Stomach smooth muscle (tissue), 2 donors: ENCODE measurements at regions not wholly inside any gene's neighbourhood (a gene's known extent, or its start where the extent isn't known, plus 50 kb on each side); places are given as distances from the start of the nearest gene placed in this dataset.
"Not testable (repeated sequence)": the region's sequence is repeated elsewhere in the genome, so short reads cannot be mapped to it uniquely, and the experiment has no call there.

Experiments used
- H3K27ac ChIP-seq: one replicate; pipeline ENCODE4 v1.7.0; 2013; ENCODE audit warnings: mild to moderate bottlenecking, low read length, inconsistent platforms
- H3K27me3 ChIP-seq, 2 donors: one replicate each; pipeline ENCODE4 v1.7.0; 2013; ENCODE audit warnings: low read length in 2 of 2; ENCODE audit not compliant: insufficient read depth in 2 of 2, control insufficient read depth in 1 of 2
- H3K36me3 ChIP-seq, 2 donors: one replicate each; pipeline ENCODE4 v1.7.0; 2013; ENCODE audit warnings: low read length in 2 of 2; ENCODE audit not compliant: control insufficient read depth in 2 of 2, insufficient read depth in 2 of 2
- H3K4me1 ChIP-seq: one replicate; pipeline ENCODE4 v1.7.0; 2013; ENCODE audit warnings: low read length; ENCODE audit not compliant: control insufficient read depth, insufficient read depth
- H3K4me3 ChIP-seq, 2 donors: one replicate each; pipeline ENCODE4 v1.7.0; 2013; ENCODE audit warnings: low read length in 2 of 2
- H3K9ac ChIP-seq, 2 donors: one replicate each; pipeline ENCODE4 v1.7.0; 2013; ENCODE audit warnings: low read length in 2 of 2, mild to moderate bottlenecking in 1 of 2
- H3K9me3 ChIP-seq, 2 donors: one replicate each; pipeline ENCODE4 v1.7.0; 2013; ENCODE audit warnings: low read length in 2 of 2; ENCODE audit not compliant: control insufficient read depth in 2 of 2
- donor health status: healthy.
- donor health status: Pancreatic carcinoma.

DNA sequence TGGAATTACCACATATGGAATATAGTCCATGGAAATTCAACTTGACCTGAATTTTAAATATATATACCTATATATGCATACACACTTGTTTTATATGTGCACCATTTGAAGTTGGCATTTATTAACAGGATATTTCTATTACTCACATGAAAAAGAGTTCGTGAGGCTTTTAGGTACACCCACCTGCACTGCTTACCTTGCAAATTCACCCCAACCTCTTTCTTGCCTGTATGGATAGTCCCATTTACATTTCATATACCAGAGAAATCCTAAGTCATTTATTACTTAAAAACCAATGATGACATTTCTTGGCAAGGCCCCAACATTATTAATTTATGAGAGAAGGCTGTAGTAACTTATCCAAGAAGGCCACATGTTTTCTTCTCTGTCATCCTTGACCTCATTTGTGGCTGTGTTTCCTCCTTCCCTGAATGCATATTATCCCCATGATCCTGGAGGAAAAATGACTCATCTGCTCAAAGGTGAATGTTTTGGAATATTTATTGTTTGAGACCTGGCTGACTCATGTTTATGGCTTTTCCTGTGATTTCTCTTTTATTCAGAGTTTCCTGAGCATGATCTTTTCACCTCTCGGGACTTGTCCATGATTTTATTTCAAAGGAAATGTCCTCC lies 62.2 kb upstream of the FAM241A start:
- H3K9ac ChIP-seq = no peak overlapping the region
- H3K9me3 ChIP-seq = no peaks in the 10 kb centered on the region
- H3K36me3 ChIP-seq = no peaks in the 10 kb centered on the region
- no peaks in the 10 kb centered on the region for H3K4me1 ChIP-seq
- H3K27me3 ChIP-seq = no peaks in the 10 kb centered on the region
- H3K4me3 ChIP-seq = no peak overlapping the region
- no peak overlapping the region for H3K27ac ChIP-seq

DNA sequence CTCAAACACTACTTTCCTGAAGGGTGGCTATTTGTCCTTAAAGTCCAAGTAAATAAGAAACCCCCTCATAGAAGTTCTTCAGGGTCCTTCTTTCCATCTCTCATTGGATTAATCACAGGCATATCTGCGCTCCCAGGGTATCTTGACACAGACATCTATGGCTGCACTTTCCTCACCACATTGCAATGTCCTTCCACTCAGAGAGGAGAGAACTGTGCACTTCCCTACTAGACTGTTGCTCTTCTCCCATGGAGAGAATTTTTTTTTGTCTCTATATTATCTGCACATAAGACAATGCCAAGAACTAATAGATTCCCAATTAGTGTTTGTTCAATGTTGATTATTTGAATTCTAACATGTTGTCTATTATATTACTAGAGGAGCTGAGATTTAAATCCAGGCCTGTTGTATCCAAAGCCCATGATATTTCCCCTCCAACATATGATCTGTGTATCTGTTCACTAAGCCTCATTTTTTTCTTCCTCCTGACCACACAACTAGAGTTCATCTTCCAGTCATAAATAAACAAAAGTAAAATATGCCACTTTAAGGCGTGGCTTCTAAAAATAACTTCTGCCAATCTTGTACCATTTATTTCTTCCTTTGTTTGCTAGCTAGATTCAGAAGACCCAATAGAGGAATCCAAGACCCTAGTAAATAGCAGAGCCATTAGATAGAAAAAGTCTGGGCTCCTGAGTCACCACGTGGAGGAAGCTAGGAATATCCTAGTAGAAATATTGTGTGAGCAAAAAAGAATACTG lies 61.5 kb upstream of the FAM241A start:
- Histone ChIP-seq H3K4me3 (no peak overlapping the region), H3K36me3 (no peaks in the 10 kb centered on the region), H3K27me3 (no peaks in the 10 kb centered on the region), H3K4me1 (no peaks in the 10 kb centered on the region), H3K27ac (no peak overlapping the region), H3K9me3 (no peaks in the 10 kb centered on the region), H3K9ac (no peak overlapping the region)

DNA sequence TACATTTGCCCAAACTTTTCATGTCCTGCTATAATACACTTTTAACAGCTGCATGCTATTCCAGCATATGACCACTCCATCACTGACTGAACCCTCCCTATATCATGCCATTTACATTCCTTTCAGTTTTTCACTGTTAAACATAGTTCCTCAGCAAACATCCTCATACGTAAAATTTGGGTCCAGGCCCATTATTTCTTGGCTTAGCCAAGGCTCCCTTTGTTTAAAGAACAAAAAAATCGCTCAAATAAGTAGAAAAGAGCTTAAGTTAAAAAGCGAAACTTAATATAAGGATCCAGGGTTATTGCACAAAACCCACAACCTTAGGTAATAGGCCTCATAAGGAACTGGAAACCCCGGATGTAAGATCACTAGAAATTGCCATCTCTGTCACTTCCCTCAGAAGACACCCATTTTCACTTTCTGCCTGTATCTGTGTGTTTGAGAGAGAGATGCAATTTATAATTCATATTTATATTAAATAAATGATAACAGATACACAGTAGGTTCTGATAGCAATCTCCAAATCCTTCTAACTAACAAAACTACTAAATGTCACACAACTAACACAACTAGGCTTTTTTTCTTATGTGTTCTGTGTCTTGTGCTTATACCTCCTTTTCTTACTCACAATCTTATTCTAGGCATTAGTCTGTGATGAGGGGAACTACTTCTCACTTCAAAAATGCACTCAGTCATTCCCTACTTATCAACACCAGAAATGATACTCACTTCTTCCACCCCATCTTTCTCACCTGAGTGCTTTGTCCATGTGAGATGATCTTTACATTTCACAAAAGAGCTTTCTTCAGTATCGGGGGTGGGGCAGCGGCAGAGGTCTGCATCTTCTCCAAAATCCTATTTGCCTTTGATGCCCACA lies 59.9 kb upstream of the FAM241A start:
- no peaks in the 10 kb centered on the region for H3K27me3 ChIP-seq
- no peak overlapping the region for H3K4me3 ChIP-seq
- H3K36me3 ChIP-seq = no peaks in the 10 kb centered on the region
- H3K9me3 ChIP-seq = no peaks in the 10 kb centered on the region
- no peak overlapping the region for H3K27ac ChIP-seq
- no peak overlapping the region for H3K9ac ChIP-seq
- H3K4me1 ChIP-seq = no peaks in the 10 kb centered on the region

DNA sequence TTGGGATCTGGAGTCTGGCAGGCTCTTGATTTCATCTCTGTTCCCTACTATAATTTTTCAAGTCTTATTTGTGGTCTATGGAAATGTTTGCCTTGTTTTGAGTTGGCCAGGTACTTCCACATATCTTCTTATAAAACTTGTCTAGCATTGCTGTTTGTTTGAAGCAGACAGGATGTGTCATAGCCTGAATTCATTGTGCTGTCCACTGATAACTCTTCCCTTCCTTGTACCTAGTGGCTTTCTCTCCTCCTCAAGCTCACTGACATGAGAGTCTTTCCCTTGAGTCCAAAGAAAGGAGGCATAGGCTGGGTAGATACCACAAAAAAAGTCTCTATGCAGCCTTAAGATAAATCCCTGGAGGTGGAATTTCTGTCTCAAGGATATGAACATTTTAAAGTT lies 59.2 kb upstream of the FAM241A start:
- no peaks in the 10 kb centered on the region for H3K9me3 ChIP-seq
- no peak overlapping the region for H3K4me3 ChIP-seq
- no peaks in the 10 kb centered on the region for H3K27me3 ChIP-seq
- H3K36me3 ChIP-seq = no peaks in the 10 kb centered on the region
- no peak overlapping the region for H3K9ac ChIP-seq
- H3K4me1 ChIP-seq = no peaks in the 10 kb centered on the region
- H3K27ac ChIP-seq = no peak overlapping the region

DNA sequence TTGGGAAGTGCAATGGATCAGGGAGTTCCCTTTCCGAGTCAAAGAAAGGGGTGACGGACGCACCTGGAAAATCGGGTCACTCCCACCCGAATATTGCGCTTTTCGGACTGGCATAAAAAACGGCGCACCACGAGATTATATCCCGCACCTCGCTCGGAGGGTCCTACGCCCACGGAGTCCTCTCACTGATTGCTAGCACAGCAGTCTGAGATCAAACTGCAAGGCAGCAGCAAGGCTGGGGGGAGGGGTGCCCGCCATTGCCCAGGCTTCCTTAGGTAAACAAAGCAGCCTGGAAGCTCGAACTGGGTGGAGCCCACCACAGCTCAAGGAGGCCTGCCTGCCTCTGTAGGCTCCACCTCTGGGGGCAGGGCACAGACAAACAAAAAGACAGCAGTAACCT lies 58.6 kb upstream of the FAM241A start:
- H3K4me1 ChIP-seq, H3K9me3 ChIP-seq, H3K27ac ChIP-seq, H3K4me3 ChIP-seq, H3K27me3 ChIP-seq, H3K9ac ChIP-seq, H3K36me3 ChIP-seq: not testable (repeated sequence)

DNA sequence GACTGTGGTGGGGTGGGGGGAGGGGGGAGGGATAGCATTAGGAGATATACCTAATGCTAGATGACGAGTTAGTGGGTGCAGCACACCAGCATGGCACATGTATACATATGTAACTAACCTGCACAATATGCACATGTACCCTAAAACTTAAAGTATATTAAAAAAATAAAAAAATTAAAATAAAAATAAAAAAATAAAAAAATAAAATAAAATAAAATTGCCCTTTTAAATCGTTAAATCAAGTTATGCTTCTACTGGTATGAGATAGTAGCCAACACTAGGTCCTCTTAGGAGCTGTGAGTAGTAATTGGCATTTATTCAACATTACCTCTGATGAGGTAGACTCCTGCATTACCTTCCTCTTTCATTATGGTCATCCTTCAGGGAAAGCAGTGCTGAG lies 52.9 kb upstream of the FAM241A start:
- not testable (repeated sequence) for H3K36me3 ChIP-seq, H3K4me1 ChIP-seq, H3K9ac ChIP-seq, H3K27me3 ChIP-seq, H3K27ac ChIP-seq, H3K9me3 ChIP-seq, H3K4me3 ChIP-seq

DNA sequence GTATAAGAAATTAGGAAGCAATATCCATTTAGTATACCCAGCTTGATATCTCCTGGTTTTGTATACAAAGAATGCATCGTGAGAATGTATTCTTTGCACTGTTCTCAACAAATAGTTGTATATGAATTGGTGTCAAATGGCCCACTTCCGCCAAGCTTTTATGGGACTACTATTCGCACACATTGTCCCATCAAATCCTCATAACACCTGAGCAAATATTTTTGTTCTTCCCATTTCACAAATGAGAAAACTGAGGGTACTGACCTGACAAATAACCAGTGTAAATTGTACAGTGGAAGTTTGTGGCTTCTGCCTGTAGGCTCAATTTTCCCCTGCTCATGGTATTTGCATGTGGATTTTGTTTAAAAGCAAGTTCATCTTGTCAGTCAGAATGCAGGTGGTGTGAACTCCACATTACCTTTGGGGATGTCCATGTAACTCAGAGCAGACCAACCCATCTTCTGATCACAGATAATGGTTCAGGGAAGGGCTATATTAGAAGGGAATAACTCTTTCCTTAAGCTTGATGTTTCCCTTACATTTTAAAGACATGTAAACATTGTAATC lies 51.5 kb upstream of the FAM241A start:
- no peak overlapping the region for H3K9ac ChIP-seq
- no peaks in the 10 kb centered on the region for H3K27me3 ChIP-seq
- no peaks in the 10 kb centered on the region for H3K4me1 ChIP-seq
- H3K4me3 ChIP-seq = no peak overlapping the region
- H3K36me3 ChIP-seq = no peaks in the 10 kb centered on the region
- H3K27ac ChIP-seq = no peak overlapping the region
- H3K9me3 ChIP-seq = no peaks in the 10 kb centered on the region

DNA sequence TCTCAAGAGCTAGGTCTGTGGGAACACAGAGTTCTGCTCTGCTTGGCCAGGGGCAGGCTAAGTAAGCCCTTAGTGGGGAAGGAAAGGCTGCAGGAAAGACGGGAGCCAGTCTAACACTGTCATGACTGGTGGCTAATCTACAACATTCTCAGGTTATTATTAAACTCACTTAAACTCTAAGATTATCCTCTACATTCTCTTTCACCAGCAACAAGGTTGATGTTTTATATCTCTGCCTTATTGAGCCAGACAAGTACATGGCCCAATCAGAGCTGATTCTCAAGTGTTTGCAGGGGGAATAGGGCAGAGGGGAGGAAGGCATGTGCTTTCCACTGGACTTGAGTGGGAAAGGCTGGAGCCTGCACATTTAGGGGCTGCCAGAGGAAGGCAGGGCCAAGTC lies 50.9 kb upstream of the FAM241A start:
- Histone ChIP-seq H3K36me3 (no peaks in the 10 kb centered on the region), H3K9ac (no peak overlapping the region), H3K27ac (no peak overlapping the region), H3K4me1 (no peaks in the 10 kb centered on the region), H3K27me3 (no peaks in the 10 kb centered on the region), H3K4me3 (no peak overlapping the region), H3K9me3 (no peaks in the 10 kb centered on the region)
